Ascending aorta (tissue), 2 donors: ENCODE measurements at regions not wholly inside any gene's neighbourhood (a gene's known extent, or its start where the extent isn't known, plus 50 kb on each side); places are given as distances from the start of the nearest gene placed in this dataset.
"Not testable (repeated sequence)": the region's sequence is repeated elsewhere in the genome, so short reads cannot be mapped to it uniquely, and the experiment has no call there.

Experiments used
- DNase-seq, 2 donors: peaks; one replicate each; pipeline ENCODE4 v3.0.0-alpha.2; 2019; ENCODE audit warnings: low spot score in 2 of 2
- H3K27ac ChIP-seq, 2 donors: fragments of 200-600 bp; sonication (generic); one replicate each; pipeline ENCODE4 v1.5.1; 2016 to 2017; ENCODE audit warnings: mild to moderate bottlenecking in 1 of 2
- H3K27me3 ChIP-seq: fragments of 200-600 bp; sonication (generic); one replicate; pipeline ENCODE4 v1.5.1; 2017
- H3K36me3 ChIP-seq, 2 donors: fragments of 200-600 bp; sonication (generic); one replicate each; pipeline ENCODE4 v1.5.1; 2016
- H3K4me1 ChIP-seq, 2 donors: fragments of 200-600 bp; sonication (generic); one replicate each; pipeline ENCODE4 v1.5.1; 2016 to 2017; ENCODE audit warnings: mild to moderate bottlenecking in 1 of 2
- H3K4me3 ChIP-seq, 2 donors: fragments of 200-600 bp; sonication (generic); one replicate each; pipeline ENCODE4 v1.5.1; 2016 to 2017; ENCODE audit warnings: mild to moderate bottlenecking in 1 of 2
- H3K9me3 ChIP-seq, 2 donors: fragments of 200-600 bp; sonication (generic); one replicate each; pipeline ENCODE4 v1.5.1; 2016
- CTCF ChIP-seq, 3 experiments: fragments of 200-600 bp in 2 of 3; fragments of 450-650 bp in 1 of 3; sonication (generic) in 2 of 3; IDR thresholded peaks; one replicate each; pipeline ENCODE4 v1.5.1; 2016 to 2019; ENCODE audit warnings: antibody characterized with exemption in 3 of 3, mild to moderate bottlenecking in 1 of 3, moderate library complexity in 1 of 3
- intact Hi-C: fragments of 100-400 bp; cut with DNase I; formaldehyde crosslinking; loops from one replicate; pipeline ENCODE4 v1.15.1; 2023

GRCh38 chr14:34299360-34299759, 162.7 kb downstream of the SPTSSA start:
- no peak overlapping the region for H3K27ac ChIP-seq
- no peak for TF ChIP-seq CTCF (IDR thresholded peaks at IDR 0.05)
- H3K4me3 ChIP-seq: no peak overlapping the region
- DNase-seq: no peak
- H3K36me3 ChIP-seq: no peaks in the 10 kb centered on the region
- H3K4me1 ChIP-seq: no peaks in the 10 kb centered on the region
- intact Hi-C loops: no loop called here
- no peaks in the 10 kb centered on the region for H3K27me3 ChIP-seq
- no peaks in the 10 kb centered on the region for H3K9me3 ChIP-seq

- TF ChIP-seq CTCF (IDR thresholded peaks at IDR 0.05): no peak
- Histone ChIP-seq H3K4me3 (no peak overlapping the region), H3K4me1 (no peaks in the 10 kb centered on the region)
These were observed 164.1 kb downstream of the SPTSSA start for GRCh38 chr14:34297786-34298520.

GRCh38 chr14:34283590-34283989, 178.4 kb downstream of the SPTSSA start:
- no peaks in the 10 kb centered on the region for H3K9me3 ChIP-seq
- H3K27me3 ChIP-seq: no peaks in the 10 kb centered on the region
- no peak for TF ChIP-seq CTCF (IDR thresholded peaks at IDR 0.05)
- intact Hi-C loops: no loop called here
- H3K4me3 ChIP-seq: no peak overlapping the region
- H3K36me3 ChIP-seq: no peaks in the 10 kb centered on the region
- no peak overlapping the region for H3K27ac ChIP-seq
- H3K4me1 ChIP-seq: no peaks in the 10 kb centered on the region
- no peak for DNase-seq

More at GRCh38 chr14:34297786-34298520, 164.1 kb downstream of the SPTSSA start:
- Histone ChIP-seq H3K27ac (no peak overlapping the region), H3K27me3 (no peaks in the 10 kb centered on the region), H3K9me3 (no peaks in the 10 kb centered on the region), H3K36me3 (no peaks in the 10 kb centered on the region)
- DNase-seq: no peak
- intact Hi-C loops: no loop called here

GRCh38 chr14:34277191-34277590, 184.8 kb downstream of the SPTSSA start:
- Histone ChIP-seq H3K27ac (no peak overlapping the region), H3K9me3 (no peaks in the 10 kb centered on the region), H3K4me1 (no peaks in the 10 kb centered on the region), H3K27me3 (no peaks in the 10 kb centered on the region), H3K36me3 (no peaks in the 10 kb centered on the region), H3K4me3 (no peak overlapping the region)
- intact Hi-C loops: no loop called here
- no peak for DNase-seq
- no peak for TF ChIP-seq CTCF (IDR thresholded peaks at IDR 0.05)

- no peak overlapping the region for H3K27ac ChIP-seq
- DNase-seq: no peak
- TF ChIP-seq CTCF (IDR thresholded peaks at IDR 0.05): no peak
- no peaks in the 10 kb centered on the region for H3K4me1 ChIP-seq
- no peaks in the 10 kb centered on the region for H3K27me3 ChIP-seq
- no peaks in the 10 kb centered on the region for H3K9me3 ChIP-seq
- intact Hi-C loops: no loop called here
- H3K36me3 ChIP-seq: no peaks in the 10 kb centered on the region
- H3K4me3 ChIP-seq: no peak overlapping the region
These were observed 186.5 kb downstream of the SPTSSA start for GRCh38 chr14:34275530-34275929.

GRCh38 chr14:34275078-34275477, 187.0 kb downstream of the SPTSSA start:
- Histone ChIP-seq H3K4me3 (no peak overlapping the region), H3K27me3 (no peaks in the 10 kb centered on the region), H3K9me3 (no peaks in the 10 kb centered on the region), H3K27ac (no peak overlapping the region), H3K36me3 (no peaks in the 10 kb centered on the region), H3K4me1 (no peaks in the 10 kb centered on the region)
- intact Hi-C loops: no loop called here
- no peak for DNase-seq
- TF ChIP-seq CTCF (IDR thresholded peaks at IDR 0.05): no peak

GRCh38 chr14:34273716-34274115, 188.3 kb downstream of the SPTSSA start:
- H3K4me1 ChIP-seq, H3K9me3 ChIP-seq, DNase-seq, H3K27ac ChIP-seq, H3K4me3 ChIP-seq, H3K36me3 ChIP-seq, intact Hi-C loops, H3K27me3 ChIP-seq: not testable (repeated sequence)
